Lower leg skin (tissue), 3 donors: ENCODE measurements at regions not wholly inside any gene's neighbourhood (a gene's known extent, or its start where the extent isn't known, plus 50 kb on each side); places are given as distances from the start of the nearest gene placed in this dataset.

Source experiments
- POLR2A ChIP-seq, 2 donors: fragments of 450-650 bp; IDR thresholded peaks; one replicate each; pipeline ENCODE4 v1.6.1; 2016 to 2017; ENCODE audit warnings: antibody characterized with exemption in 2 of 2, mild to moderate bottlenecking in 1 of 2, moderate library complexity in 1 of 2
- TF ChIP-seq, protein P1 (sequence below), 3 donors: fragments of 450-650 bp; IDR thresholded peaks; one replicate each; pipeline ENCODE4 v1.5.1; 2016; ENCODE audit warnings: antibody characterized with exemption in 3 of 3, mild to moderate bottlenecking in 3 of 3, moderate library complexity in 2 of 3

DNA sequence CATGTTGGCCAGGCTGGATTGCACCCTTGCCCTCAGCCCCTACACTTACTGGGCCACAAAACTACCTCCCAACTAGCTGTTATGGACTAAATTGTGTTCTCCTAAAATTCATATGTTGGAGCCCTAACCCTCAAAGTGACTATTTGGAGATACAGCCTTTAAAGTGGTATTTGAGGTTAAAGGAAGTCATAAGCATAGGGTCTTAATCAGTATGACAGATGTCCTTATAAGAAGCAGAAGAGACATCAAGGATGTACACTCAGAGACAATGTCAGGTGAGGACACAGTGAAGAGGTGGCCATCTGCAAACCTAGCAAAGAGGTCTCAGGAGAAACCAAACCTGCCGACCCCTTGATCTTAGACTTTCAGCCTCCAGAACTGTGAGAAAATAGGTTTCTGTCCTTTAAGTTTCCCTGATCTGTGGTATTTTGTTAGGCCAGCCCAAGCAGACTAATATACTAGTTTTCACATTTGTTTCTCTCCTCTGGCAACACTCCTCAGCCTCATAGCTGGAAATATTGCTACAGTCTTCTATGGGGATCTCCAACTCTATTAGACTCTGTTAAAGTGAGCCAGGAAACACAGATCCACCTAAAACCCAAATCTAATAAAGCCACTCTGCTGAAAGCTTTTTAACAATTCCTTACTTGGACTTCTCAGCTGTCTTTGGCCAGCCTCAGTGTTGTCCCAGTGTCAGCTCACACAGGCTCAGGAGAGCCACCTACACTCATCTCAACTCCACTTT is 256.5 kb downstream of the TBC1D4 start:
- TF ChIP-seq, protein P1, sequence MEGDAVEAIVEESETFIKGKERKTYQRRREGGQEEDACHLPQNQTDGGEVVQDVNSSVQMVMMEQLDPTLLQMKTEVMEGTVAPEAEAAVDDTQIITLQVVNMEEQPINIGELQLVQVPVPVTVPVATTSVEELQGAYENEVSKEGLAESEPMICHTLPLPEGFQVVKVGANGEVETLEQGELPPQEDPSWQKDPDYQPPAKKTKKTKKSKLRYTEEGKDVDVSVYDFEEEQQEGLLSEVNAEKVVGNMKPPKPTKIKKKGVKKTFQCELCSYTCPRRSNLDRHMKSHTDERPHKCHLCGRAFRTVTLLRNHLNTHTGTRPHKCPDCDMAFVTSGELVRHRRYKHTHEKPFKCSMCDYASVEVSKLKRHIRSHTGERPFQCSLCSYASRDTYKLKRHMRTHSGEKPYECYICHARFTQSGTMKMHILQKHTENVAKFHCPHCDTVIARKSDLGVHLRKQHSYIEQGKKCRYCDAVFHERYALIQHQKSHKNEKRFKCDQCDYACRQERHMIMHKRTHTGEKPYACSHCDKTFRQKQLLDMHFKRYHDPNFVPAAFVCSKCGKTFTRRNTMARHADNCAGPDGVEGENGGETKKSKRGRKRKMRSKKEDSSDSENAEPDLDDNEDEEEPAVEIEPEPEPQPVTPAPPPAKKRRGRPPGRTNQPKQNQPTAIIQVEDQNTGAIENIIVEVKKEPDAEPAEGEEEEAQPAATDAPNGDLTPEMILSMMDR (IDR thresholded peaks at IDR 0.05), result no peak
- TF ChIP-seq POLR2A (IDR thresholded peaks at IDR 0.05), result no peak
